Parathyroid adenoma (tissue), 2 donors: ENCODE measurements at regions not wholly inside any gene's neighbourhood (a gene's known extent, or its start where the extent isn't known, plus 50 kb on each side); places are given as distances from the start of the nearest gene placed in this dataset.
"Not testable (repeated sequence)": the region's sequence is repeated elsewhere in the genome, so short reads cannot be mapped to it uniquely, and the experiment has no call there.

Source experiments
- H2AFZ ChIP-seq: fragments of 300-600 bp; sonication (generic); one replicate; pipeline ENCODE4 v1.7.0; 2017; ENCODE audit warnings: antibody characterized with exemption, mild to moderate bottlenecking
- H3K27ac ChIP-seq: fragments of 300-600 bp; sonication (generic); one replicate; pipeline ENCODE4 v1.7.0; 2017
- H3K27me3 ChIP-seq: fragments of 300-600 bp; sonication (generic); one replicate; pipeline ENCODE4 v1.7.0; 2017; ENCODE audit warnings: low read length; ENCODE audit not compliant: control insufficient read depth, insufficient read depth
- H3K36me3 ChIP-seq: fragments of 300-600 bp; sonication (generic); one replicate; pipeline ENCODE4 v1.7.0; 2017; ENCODE audit warnings: low read length; ENCODE audit not compliant: control insufficient read depth, insufficient read depth
- H3K4me1 ChIP-seq: fragments of 300-600 bp; sonication (generic); one replicate; pipeline ENCODE4 v1.7.0; 2017; ENCODE audit warnings: control low read depth
- H3K4me2 ChIP-seq: fragments of 300-600 bp; sonication (generic); one replicate; pipeline ENCODE4 v1.7.0; 2017; ENCODE audit warnings: low read length
- H3K4me3 ChIP-seq: fragments of 300-600 bp; sonication (generic); one replicate; pipeline ENCODE4 v1.7.0; 2017; ENCODE audit warnings: low read depth, low read length
- H3K79me2 ChIP-seq: fragments of 300-600 bp; sonication (generic); one replicate; pipeline ENCODE4 v1.7.0; 2017; ENCODE audit warnings: control low read depth
- H3K9ac ChIP-seq: fragments of 300-600 bp; sonication (generic); one replicate; pipeline ENCODE4 v1.7.0; 2017; ENCODE audit warnings: mild to moderate bottlenecking
- H3K9me3 ChIP-seq: fragments of 300-600 bp; sonication (generic); one replicate; pipeline ENCODE4 v1.7.0; 2017; ENCODE audit warnings: low read length; ENCODE audit not compliant: control insufficient read depth
- TF ChIP-seq, protein P1 (sequence below): fragments of 300-600 bp; sonication (generic); IDR thresholded peaks from one replicate; pipeline ENCODE4 v1.7.0; 2017; ENCODE audit warnings: antibody characterized with exemption, mild to moderate bottlenecking
- donor health status: primary hyperparathyroidism.

DNA sequence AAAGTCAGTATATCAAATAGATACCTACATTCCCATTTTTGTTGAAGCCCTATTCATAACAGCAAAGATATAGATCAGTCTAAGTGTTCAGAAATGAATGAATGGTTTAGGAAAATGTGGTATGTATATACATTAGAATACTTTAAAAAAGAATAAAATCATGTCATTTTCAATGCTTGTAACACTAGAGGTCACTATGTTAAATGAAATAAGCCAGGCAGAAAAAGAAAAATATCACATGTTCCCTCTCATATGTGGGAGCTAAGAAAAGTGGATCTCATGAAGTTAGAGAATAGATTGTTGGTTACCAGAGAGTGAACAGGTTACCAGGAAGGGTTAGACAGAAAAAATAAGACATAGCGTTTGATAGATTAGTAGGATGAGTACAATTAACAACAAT lies 1111.0 kb upstream of the SLC39A10 start:
- Histone ChIP-seq H3K36me3 (no peaks in the 10 kb centered on the region), H3K4me3 (no peak overlapping the region), H3K79me2 (no peaks in the 10 kb centered on the region), H3K9ac (no peak overlapping the region), H3K9me3 (no peaks in the 10 kb centered on the region), H2AFZ (no peak overlapping the region), H3K4me2 (no peak overlapping the region), H3K27ac (no peak overlapping the region), H3K27me3 (no peaks in the 10 kb centered on the region), H3K4me1 (no peaks in the 10 kb centered on the region)
- TF ChIP-seq, protein P1, sequence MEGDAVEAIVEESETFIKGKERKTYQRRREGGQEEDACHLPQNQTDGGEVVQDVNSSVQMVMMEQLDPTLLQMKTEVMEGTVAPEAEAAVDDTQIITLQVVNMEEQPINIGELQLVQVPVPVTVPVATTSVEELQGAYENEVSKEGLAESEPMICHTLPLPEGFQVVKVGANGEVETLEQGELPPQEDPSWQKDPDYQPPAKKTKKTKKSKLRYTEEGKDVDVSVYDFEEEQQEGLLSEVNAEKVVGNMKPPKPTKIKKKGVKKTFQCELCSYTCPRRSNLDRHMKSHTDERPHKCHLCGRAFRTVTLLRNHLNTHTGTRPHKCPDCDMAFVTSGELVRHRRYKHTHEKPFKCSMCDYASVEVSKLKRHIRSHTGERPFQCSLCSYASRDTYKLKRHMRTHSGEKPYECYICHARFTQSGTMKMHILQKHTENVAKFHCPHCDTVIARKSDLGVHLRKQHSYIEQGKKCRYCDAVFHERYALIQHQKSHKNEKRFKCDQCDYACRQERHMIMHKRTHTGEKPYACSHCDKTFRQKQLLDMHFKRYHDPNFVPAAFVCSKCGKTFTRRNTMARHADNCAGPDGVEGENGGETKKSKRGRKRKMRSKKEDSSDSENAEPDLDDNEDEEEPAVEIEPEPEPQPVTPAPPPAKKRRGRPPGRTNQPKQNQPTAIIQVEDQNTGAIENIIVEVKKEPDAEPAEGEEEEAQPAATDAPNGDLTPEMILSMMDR = no peak

- TF ChIP-seq, protein P1 = no peak
- no peaks in the 10 kb centered on the region for H3K4me1 ChIP-seq
- no peaks in the 10 kb centered on the region for H3K9me3 ChIP-seq
- no peak overlapping the region for H3K4me2 ChIP-seq
- no peaks in the 10 kb centered on the region for H3K27me3 ChIP-seq
- no peak overlapping the region for H3K4me3 ChIP-seq
- no peaks in the 10 kb centered on the region for H3K79me2 ChIP-seq
- H3K36me3 ChIP-seq = no peaks in the 10 kb centered on the region
- no peak overlapping the region for H2AFZ ChIP-seq
- no peak overlapping the region for H3K27ac ChIP-seq
- H3K9ac ChIP-seq = no peak overlapping the region
Observed at GRCh38 chr2:194539425-194539824, 1117.6 kb upstream of the SLC39A10 start.

GRCh38 chr2:194526121-194526520 lies 1130.9 kb upstream of the SLC39A10 start:
- Histone ChIP-seq H3K9ac (no peak overlapping the region), H3K36me3 (no peaks in the 10 kb centered on the region), H3K79me2 (no peaks in the 10 kb centered on the region), H2AFZ (no peak overlapping the region), H3K4me2 (no peak overlapping the region), H3K4me1 (no peaks in the 10 kb centered on the region), H3K4me3 (no peak overlapping the region), H3K9me3 (no peaks in the 10 kb centered on the region), H3K27me3 (no peaks in the 10 kb centered on the region), H3K27ac (no peak overlapping the region)
- TF ChIP-seq, protein P1 = no peak

GRCh38 chr2:194514281-194514680 lies 1142.7 kb upstream of the SLC39A10 start:
- no peaks in the 10 kb centered on the region for H3K79me2 ChIP-seq
- H3K27me3 ChIP-seq = no peaks in the 10 kb centered on the region
- no peaks in the 10 kb centered on the region for H3K4me1 ChIP-seq
- H2AFZ ChIP-seq = no peak overlapping the region
- no peak overlapping the region for H3K4me2 ChIP-seq
- H3K9me3 ChIP-seq = no peaks in the 10 kb centered on the region
- no peak overlapping the region for H3K4me3 ChIP-seq
- TF ChIP-seq, protein P1 = no peak
- no peak overlapping the region for H3K27ac ChIP-seq
- H3K36me3 ChIP-seq = no peaks in the 10 kb centered on the region
- no peak overlapping the region for H3K9ac ChIP-seq

DNA sequence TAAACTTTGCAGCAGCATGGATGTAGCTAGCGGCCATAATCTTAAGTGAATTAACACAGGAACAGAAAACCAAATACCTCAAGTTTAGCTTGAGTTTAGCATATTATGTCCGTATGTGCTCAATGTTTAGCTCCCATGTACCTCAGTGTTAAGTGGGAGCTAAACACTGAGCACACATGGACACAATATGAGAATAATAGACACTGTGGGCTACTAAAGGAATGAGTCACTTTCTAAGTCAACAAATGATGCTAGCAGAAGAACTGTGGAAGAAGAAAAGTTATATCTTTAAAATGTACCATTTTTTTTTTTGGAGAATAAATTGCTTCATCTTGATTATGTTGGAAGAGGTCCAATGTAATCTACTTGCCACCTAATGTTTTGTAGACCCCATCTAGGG lies 1146.0 kb upstream of the SLC39A10 start:
- not testable (repeated sequence) for H3K4me2 ChIP-seq, H3K4me3 ChIP-seq, H3K9me3 ChIP-seq, H3K79me2 ChIP-seq, H3K27me3 ChIP-seq, H3K27ac ChIP-seq, H3K9ac ChIP-seq, H2AFZ ChIP-seq, H3K36me3 ChIP-seq, H3K4me1 ChIP-seq

GRCh38 chr2:194504876-194505275 lies 1152.2 kb upstream of the SLC39A10 start:
- not testable (repeated sequence) for H3K4me3 ChIP-seq, H3K4me2 ChIP-seq, H3K4me1 ChIP-seq, H3K27ac ChIP-seq, H2AFZ ChIP-seq, H3K79me2 ChIP-seq, H3K9me3 ChIP-seq, H3K27me3 ChIP-seq, H3K9ac ChIP-seq, H3K36me3 ChIP-seq
